Uterus (tissue), 3 donors: ENCODE measurements at regions not wholly inside any gene's neighbourhood (a gene's known extent, or its start where the extent isn't known, plus 50 kb on each side); places are given as distances from the start of the nearest gene placed in this dataset.

Experiments
- DNase-seq, 2 donors: peaks; one replicate each; pipeline ENCODE4 v3.0.0-alpha.2; 2019 to 2020
- H3K27ac ChIP-seq, 2 donors: fragments of 200-600 bp; sonication (generic); 1 replicate in 1 of 2; 2 replicates in 1 of 2; pipeline ENCODE4 v1.5.1; 2016 to 2018
- H3K27me3 ChIP-seq, 2 donors: fragments of 200-600 bp; sonication (generic); one replicate each; pipeline ENCODE4 v1.5.1; 2018 to 2019; ENCODE audit warnings: control low read depth in 1 of 2
- H3K36me3 ChIP-seq, 2 donors: fragments of 200-600 bp; sonication (generic); one replicate each; pipeline ENCODE4 v1.5.1; 2019; ENCODE audit warnings: control low read depth in 1 of 2
- H3K4me1 ChIP-seq, 2 donors: fragments of 200-600 bp; sonication (generic); one replicate each; pipeline ENCODE4 v1.5.1; 2018 to 2019; ENCODE audit warnings: control low read depth in 1 of 2
- H3K4me3 ChIP-seq, 2 donors: fragments of 200-600 bp; sonication (generic); 1 replicate in 1 of 2; 2 replicates in 1 of 2; pipeline ENCODE4 v1.5.1; 2018 to 2019; ENCODE audit warnings: mild to moderate bottlenecking in 1 of 2
- H3K9me3 ChIP-seq, 2 donors: fragments of 200-600 bp; sonication (generic); one replicate each; pipeline ENCODE4 v1.5.1; 2019; ENCODE audit warnings: control low read depth in 1 of 2
- CTCF ChIP-seq, 4 experiments: fragments of 200-600 bp in 2 of 4; fragments of 450-650 bp in 2 of 4; sonication (generic) in 2 of 4; IDR thresholded peaks; one replicate each; pipeline ENCODE4 v1.5.1; 2016 to 2019; ENCODE audit warnings: antibody characterized with exemption in 4 of 4, mild to moderate bottlenecking in 2 of 4, moderate library complexity in 1 of 4
- POLR2A ChIP-seq, 2 donors: fragments of 450-650 bp; IDR thresholded peaks; one replicate each; pipeline ENCODE4 v1.6.1; 2016; ENCODE audit warnings: antibody characterized with exemption in 2 of 2, mild to moderate bottlenecking in 1 of 2, moderate library complexity in 1 of 2
- intact Hi-C: fragments of 100-400 bp; cut with DNase I; formaldehyde crosslinking; loops from one replicate; pipeline ENCODE4 v1.15.1; 2023; ENCODE audit warnings: low total_unique reads
- donor health status: DM: yes; HTN: yes; CAD: no.

- Histone ChIP-seq H3K9me3 (no peaks in the 10 kb centered on the region), H3K36me3 (no peaks in the 10 kb centered on the region), H3K4me3 (no peak overlapping the region), H3K27ac (no peak overlapping the region), H3K27me3 (no peaks in the 10 kb centered on the region), H3K4me1 (no peaks in the 10 kb centered on the region)
- DNase-seq: no peak
- intact Hi-C loops: no loop called here
- TF ChIP-seq POLR2A (IDR thresholded peaks at IDR 0.05) (no peak), CTCF (IDR thresholded peaks at IDR 0.05) (no peak)
Observed at GRCh38 chr1:166289309-166290050, 122.7 kb upstream of the FAM78B start.

DNA sequence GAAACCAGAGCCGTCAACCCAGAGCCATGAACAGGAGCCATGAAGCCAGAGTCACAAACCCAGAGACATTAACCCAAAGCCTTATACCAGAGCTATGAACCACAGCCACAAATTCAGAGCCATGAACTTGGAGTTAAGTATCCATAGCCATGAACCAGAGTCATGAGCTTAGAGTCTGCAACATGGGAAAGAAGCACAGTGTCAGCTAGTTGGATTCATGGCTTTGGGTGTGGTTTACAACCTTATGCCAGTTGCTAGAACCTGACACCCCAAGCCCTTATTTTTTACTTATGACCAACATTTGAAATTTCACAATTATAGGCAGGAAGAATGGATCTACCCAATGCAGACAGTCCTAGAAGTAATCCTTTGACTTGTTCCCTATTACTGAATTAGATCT lies 128.9 kb upstream of the FAM78B start:
- Histone ChIP-seq H3K4me1 (no peaks in the 10 kb centered on the region), H3K36me3 (no peaks in the 10 kb centered on the region), H3K27ac (no peak overlapping the region), H3K4me3 (no peak overlapping the region), H3K27me3 (no peaks in the 10 kb centered on the region), H3K9me3 (no peaks in the 10 kb centered on the region)
- no peak for DNase-seq
- intact Hi-C loops: no loop called here
- TF ChIP-seq CTCF (IDR thresholded peaks at IDR 0.05) (no peak), POLR2A (IDR thresholded peaks at IDR 0.05) (no peak)

DNA sequence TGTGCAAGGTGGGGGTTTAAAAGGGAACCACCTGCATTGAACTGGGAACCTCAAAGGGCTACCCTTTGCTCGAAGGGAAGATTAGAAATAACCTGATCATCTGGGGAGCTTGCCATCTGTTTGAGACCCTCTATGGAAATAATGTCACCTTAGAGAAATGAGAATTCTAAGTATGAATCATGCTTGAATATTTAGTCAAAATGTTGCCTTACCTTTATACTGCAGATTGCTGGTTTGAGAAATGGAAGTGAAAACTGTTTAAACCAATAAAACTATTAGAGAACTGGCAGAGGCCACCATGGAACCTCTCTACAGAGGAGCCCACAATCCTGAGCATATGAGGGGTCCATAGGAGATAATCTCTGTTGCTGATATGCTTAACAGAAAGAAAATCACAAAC lies 131.2 kb upstream of the FAM78B start:
- H3K27ac ChIP-seq: no peak overlapping the region
- no peak overlapping the region for H3K4me3 ChIP-seq
- no peaks in the 10 kb centered on the region for H3K27me3 ChIP-seq
- H3K4me1 ChIP-seq: no peaks in the 10 kb centered on the region
- no peaks in the 10 kb centered on the region for H3K36me3 ChIP-seq
- intact Hi-C loops: no loop called here
- H3K9me3 ChIP-seq: no peaks in the 10 kb centered on the region
- TF ChIP-seq POLR2A (IDR thresholded peaks at IDR 0.05): no peak
- TF ChIP-seq CTCF (IDR thresholded peaks at IDR 0.05): no peak
- DNase-seq: no peak

DNA sequence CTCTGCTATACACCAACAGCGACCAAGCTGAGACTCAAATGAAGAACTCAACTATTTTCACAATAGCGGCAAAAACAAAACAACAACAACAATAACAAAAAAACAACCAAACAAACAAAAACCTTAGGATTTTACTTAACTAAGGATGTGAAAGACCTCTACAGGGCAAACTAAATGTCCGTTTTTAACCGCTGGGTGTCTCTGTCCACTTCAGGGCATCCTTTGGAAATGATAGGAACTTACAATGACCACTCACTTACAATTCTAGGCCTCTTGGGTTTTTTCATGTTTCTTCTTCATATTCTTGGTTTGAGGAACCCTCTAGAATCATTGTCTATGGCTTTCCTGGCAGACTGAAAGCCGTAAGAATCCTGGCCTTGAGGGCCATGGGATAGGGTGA lies 134.0 kb upstream of the FAM78B start:
- H3K4me1 ChIP-seq: no peaks in the 10 kb centered on the region
- no peak overlapping the region for H3K27ac ChIP-seq
- DNase-seq: no peak
- no peak overlapping the region for H3K4me3 ChIP-seq
- TF ChIP-seq POLR2A (IDR thresholded peaks at IDR 0.05) (no peak), CTCF (IDR thresholded peaks at IDR 0.05) (no peak)
- no peaks in the 10 kb centered on the region for H3K9me3 ChIP-seq
- intact Hi-C loops: no loop called here
- no peaks in the 10 kb centered on the region for H3K36me3 ChIP-seq
- H3K27me3 ChIP-seq: no peaks in the 10 kb centered on the region

DNA sequence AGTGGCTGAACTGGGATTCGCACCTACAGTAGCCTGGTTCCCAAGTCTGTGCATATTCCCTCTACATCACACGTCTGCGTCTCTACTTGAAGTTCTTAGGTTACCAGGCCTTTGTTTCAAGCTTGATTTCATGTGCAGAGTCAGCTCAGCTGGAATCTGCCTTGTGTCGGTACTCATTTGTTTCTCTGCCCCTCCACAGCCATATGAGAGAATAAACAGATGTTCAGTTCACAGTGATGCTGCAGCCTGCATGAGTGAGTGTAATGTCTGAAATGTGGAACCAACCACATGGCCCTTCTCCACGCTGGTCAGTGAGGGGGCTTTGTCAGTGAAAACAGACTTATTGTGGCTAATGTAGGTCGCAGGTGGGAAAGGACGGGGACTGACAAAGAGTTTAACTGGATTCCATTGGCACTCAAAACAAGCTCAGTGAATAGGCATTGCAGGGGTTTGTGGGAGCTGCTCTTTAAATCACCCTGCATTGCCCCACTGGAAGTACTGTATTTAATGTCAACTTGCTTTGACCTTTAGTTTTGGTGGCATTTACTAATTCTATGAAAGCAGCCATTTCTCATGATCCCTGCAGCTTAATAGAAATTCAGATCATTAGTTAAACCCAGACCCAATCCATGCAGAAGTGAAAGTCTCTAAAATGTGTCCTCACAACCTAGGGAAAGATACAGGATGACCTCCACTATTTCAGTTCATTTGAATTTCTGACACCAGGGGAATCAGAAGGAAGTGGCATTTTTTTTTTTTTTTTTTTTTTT lies 136.4 kb upstream of the FAM78B start:
- Histone ChIP-seq H3K27ac (no peak overlapping the region), H3K36me3 (no peaks in the 10 kb centered on the region), H3K9me3 (no peaks in the 10 kb centered on the region), H3K4me3 (no peak overlapping the region), H3K27me3 (no peaks in the 10 kb centered on the region), H3K4me1 (no peaks in the 10 kb centered on the region)
- TF ChIP-seq CTCF (IDR thresholded peaks at IDR 0.05) (no peak), POLR2A (IDR thresholded peaks at IDR 0.05) (no peak)
- intact Hi-C loops: no loop called here
- no peak for DNase-seq
